GM10266 (cell line): ENCODE measurements at regions not wholly inside any gene's neighbourhood (a gene's known extent, or its start where the extent isn't known, plus 50 kb on each side); places are given as distances from the start of the nearest gene placed in this dataset.

Experiments
- DNase-seq: peaks from one replicate; pipeline ENCODE4 v3.0.0; 2012; ENCODE audit errors: extremely low spot score
- TF ChIP-seq, protein P1 (sequence below): IDR thresholded peaks from 2 replicates; pipeline ENCODE4 v1.5.1; 2012; ENCODE audit warnings: mild to moderate bottlenecking, low read depth; ENCODE audit not compliant: control insufficient read depth, insufficient read depth; ENCODE audit errors: missing control alignments

DNA sequence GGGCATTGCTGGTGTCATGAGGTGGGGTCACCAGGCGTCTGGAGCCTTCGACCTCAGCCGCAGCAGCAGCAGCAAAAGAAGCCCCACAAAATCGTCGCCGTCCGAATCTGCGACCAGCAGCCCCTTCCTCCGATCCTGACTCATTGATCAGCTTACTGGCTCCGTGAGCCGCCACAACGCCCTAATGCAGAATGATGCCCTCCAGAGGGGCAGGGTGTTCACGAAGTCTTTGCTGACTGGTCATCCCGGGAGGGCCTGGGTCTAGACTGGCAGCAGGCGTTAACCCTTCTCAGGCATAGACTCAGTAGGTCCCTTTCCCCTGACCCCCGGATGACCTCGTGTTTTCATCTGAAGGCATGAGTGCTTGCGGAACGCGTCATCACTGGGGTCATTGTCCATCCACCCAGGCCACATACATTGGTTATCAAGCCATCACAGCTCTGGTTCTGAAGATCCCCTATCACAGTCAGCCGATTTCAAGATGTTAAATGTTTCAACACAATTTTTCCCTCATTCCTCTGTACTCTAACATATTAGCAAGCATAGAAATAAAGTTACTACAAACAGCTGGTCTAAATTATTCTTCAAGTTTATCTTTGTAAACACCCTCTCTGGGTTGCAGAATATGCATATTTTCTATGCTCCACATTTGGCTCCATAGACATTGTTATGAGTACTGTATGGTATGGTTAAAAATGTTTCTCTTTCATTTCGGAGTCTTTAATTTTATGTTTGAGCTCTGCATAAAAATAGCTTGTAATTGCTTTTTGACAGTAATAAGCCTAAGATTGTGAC is 83.3 kb upstream of the SALL3 start:
- no peak for DNase-seq
- TF ChIP-seq, protein P1, sequence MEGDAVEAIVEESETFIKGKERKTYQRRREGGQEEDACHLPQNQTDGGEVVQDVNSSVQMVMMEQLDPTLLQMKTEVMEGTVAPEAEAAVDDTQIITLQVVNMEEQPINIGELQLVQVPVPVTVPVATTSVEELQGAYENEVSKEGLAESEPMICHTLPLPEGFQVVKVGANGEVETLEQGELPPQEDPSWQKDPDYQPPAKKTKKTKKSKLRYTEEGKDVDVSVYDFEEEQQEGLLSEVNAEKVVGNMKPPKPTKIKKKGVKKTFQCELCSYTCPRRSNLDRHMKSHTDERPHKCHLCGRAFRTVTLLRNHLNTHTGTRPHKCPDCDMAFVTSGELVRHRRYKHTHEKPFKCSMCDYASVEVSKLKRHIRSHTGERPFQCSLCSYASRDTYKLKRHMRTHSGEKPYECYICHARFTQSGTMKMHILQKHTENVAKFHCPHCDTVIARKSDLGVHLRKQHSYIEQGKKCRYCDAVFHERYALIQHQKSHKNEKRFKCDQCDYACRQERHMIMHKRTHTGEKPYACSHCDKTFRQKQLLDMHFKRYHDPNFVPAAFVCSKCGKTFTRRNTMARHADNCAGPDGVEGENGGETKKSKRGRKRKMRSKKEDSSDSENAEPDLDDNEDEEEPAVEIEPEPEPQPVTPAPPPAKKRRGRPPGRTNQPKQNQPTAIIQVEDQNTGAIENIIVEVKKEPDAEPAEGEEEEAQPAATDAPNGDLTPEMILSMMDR, result no peak

DNA sequence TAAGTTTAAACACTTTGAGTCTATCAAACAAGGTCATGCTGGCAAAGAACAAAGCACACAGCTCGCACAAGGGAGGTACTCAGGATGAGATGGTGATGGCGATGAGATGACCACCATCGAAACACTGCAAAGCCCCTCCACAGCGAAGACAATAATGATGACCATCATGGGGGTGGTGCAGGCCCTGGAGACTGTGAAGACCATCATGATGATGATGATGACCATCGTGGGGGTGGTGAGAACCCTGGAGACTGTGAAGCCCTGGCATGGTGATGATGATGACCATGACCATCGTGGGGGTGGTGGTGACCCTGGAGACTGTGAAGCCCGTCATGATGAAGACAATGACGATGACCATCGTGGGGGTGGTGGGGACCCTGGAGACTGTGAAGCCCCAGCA is 81.6 kb upstream of the SALL3 start:
- TF ChIP-seq, protein P1, result no peak
- DNase-seq, result no peak

DNA sequence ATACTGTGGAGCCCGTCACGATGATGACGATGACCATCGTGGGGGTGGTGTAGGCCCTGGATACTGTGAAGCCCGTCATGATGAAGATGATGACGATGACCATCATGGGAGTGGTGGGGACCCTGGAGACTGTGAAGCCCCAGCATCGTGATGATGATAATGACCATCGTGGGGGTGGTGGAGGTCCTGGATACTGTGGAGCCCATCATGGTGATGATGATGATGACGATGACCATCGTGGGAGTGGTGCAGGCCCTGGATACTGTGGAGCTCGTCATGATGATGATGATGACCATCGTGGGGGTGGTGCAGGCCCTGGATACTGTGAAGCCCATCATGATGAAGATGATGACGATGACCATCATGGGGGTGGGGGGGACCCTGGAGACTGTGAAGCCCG is 81.0 kb upstream of the SALL3 start:
- TF ChIP-seq, protein P1, result no peak
- no peak for DNase-seq

DNA sequence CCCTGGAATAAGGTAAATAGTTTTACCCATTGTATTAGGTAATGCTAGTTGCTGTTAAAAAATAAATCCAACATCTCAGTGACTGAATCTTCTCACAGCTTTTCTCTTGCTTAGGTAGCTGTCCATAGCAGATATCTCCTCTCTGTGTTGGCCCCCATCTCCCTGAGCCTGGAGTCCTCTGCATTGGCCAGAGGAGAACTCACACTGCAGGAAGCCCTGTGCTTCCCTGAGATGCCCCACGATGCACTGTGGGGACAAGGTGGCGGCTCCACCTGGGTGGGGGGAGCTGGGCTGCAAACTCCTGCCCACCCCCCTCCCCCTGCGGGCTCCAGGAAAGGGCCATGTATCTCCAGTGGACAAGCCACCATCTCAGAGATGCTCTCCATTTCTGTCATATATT is 80.4 kb upstream of the SALL3 start:
- TF ChIP-seq, protein P1, result no peak

DNA sequence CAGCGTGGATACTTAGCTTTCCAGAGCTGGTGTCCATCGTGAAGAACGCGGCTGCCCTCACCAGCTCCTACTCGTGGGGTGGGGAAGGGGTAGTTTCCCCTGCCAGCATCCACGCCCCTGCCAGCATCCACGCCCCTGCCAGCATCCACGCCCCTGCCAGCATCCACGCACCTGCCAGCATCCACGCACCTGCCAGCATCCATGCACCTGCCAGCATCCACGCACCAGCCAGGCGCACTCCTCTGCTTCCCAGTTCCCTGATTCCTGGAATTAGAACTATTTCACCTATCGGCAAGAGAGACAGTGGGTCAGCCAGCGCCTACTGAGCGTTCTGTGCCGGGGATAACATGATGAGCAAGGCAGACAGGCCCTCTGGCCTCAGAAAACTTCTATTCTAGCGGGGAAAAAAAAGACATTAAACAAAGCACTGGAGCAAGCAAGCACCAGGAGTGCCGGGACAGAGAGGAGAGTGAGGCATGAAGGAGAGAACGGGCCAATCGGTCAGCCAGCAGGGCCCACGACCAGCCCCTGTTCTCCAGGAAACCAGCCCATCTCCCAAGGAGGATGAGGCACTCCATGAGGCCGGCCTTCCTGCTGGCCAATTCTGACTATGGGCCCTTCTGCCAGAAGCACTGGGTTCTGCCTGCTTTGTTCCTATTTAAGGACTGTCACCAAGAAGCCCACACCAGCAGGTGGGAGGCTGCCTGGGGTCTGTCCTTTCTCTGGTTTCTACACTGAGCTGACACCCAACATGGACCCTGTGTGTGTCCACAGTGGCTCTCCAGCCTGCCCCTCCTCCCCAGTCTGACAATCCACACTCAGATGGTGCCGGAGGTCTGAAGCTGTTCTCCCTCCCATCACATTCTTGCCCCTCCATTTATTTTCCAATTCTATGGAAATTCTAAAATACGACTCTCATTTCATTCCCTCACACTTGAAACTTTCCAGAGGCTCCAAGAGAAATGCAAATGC is 78.4 kb upstream of the SALL3 start:
- TF ChIP-seq, protein P1, result no peak

More for the DNA sequence above, 80.4 kb upstream of the SALL3 start:
- no peak for DNase-seq

DNA sequence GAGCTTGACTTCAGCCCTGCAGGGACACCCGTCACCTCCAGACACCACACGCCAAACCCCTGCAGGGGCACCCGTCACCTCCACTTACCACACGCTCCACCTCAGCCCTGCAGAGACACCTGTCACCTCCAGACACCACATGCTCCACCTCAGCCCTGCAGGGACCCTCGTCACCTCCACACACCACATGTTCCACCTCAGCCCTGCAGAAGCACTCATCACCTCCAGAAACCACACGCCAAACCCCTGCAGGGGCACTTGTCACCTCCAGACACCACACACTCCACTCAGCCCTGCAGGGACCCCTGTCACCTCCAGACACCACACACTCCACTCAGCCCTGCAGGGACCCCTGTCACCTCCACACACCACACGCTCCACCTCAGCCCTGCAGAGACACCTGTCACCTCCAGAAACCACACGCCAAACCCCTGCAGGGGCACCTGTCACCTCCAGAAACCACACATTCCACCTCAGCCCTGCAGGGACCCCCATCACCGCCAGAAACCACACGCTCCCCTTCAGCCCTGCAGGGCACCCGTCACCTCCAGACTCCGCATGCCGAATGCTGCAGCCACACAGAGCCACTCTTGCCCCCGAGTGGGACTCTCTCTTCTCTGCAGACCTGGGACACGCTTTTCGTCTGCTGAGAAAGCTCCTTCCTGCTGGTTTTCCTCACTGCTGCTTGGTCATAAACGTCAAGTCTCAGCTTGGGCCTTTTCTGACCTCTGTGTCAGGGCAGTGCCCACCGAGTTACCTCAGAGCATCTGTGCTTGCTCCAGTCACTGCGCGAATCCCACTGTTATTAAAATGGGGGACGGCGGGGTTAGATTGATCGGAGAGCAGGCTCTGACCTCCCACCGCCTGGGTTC is 77.5 kb upstream of the SALL3 start:
- DNase-seq, result no peak
- TF ChIP-seq, protein P1, result no peak

More for the DNA sequence above, 78.4 kb upstream of the SALL3 start:
- DNase-seq, result no peak
